HFFc6 (cell line): ENCODE measurements at regions not wholly inside any gene's neighbourhood (a gene's known extent, or its start where the extent isn't known, plus 50 kb on each side); places are given as distances from the start of the nearest gene placed in this dataset.

Source experiments
- DNase-seq: peaks from one replicate; pipeline ENCODE4 v3.0.0-alpha.2; 2018
- H3K27ac Mint-ChIP-seq: 2 replicates; pipeline ENCODE4 v1.8.0; 2020; ENCODE audit warnings: mild to moderate bottlenecking, mixed read lengths
- H3K27me3 Mint-ChIP-seq: 2 replicates; pipeline ENCODE4 v1.8.0; 2021; ENCODE audit warnings: mild to moderate bottlenecking, moderate library complexity, mixed read lengths; ENCODE audit not compliant: insufficient read depth
- H3K36me3 Mint-ChIP-seq: 2 replicates; pipeline ENCODE4 v1.8.0; 2021; ENCODE audit warnings: low read depth, mixed read lengths
- H3K4me1 Mint-ChIP-seq: 2 replicates; pipeline ENCODE4 v1.8.0; 2020; ENCODE audit warnings: low read depth, mixed read lengths
- H3K4me3 Mint-ChIP-seq: 2 replicates; pipeline ENCODE4 v1.8.0; 2020; ENCODE audit warnings: mild to moderate bottlenecking, moderate library complexity, mixed read lengths
- H3K9me3 Mint-ChIP-seq: 2 replicates; pipeline ENCODE4 v1.8.0; 2020; ENCODE audit warnings: mild to moderate bottlenecking, mixed read lengths
- TF ChIP-seq, protein P1 (sequence below): fragments of 200-600 bp; sonication (generic); IDR thresholded peaks from 2 replicates; pipeline ENCODE4 v1.5.0; 2021; ENCODE audit warnings: antibody characterized with exemption, mild to moderate bottlenecking

DNA sequence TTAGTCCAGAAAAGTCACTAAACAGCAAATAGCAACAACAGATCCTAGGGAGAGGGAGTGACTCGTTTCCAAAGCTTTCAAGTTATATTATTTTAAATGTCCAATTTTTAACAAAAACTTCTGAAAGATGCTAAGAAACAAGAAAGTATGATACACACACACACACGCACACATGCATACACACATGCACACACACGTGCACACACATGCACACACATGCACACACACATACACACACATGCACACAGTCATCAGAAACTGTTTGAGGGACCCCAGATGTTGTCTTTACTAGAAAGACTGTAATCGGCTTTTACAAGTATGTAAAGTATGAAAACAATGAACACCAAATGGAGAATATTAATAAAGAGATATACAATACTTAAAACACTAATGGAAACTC is 825.4 kb downstream of the UQCRFS1 start:
- H3K4me3 Mint-ChIP-seq: no peak overlapping the region

DNA sequence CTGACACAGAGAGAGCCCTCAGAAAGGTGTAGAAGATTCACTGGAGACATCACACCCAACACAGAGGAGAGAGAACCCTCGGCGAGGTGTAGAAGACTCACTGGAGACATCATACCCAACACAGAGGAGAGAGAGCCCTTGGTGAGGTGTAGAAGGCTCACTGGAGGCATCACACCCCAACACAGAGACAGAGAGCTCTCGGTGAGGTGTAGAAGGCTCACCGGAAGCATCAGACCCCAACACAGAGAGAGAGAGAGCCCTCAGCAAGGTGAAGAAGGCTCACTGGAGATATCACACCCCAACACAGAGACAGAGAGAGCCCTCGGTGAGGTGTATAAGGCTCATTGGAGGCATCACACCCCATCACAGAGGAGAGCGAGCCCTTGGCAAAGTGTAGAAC is 826.5 kb downstream of the UQCRFS1 start:
- H3K36me3 Mint-ChIP-seq: no peaks in the 10 kb centered on the region; the same call in 1 of the 2 replicates
- no peak for DNase-seq
- H3K27me3 Mint-ChIP-seq: no peaks in the 10 kb centered on the region
- no peaks in the 10 kb centered on the region for H3K4me1 Mint-ChIP-seq
- no peak overlapping the region for H3K27ac Mint-ChIP-seq
- no peak overlapping the region for H3K4me3 Mint-ChIP-seq
- H3K9me3 Mint-ChIP-seq: peaks cover 44% of the 10 kb centered on the region
- TF ChIP-seq, protein P1, sequence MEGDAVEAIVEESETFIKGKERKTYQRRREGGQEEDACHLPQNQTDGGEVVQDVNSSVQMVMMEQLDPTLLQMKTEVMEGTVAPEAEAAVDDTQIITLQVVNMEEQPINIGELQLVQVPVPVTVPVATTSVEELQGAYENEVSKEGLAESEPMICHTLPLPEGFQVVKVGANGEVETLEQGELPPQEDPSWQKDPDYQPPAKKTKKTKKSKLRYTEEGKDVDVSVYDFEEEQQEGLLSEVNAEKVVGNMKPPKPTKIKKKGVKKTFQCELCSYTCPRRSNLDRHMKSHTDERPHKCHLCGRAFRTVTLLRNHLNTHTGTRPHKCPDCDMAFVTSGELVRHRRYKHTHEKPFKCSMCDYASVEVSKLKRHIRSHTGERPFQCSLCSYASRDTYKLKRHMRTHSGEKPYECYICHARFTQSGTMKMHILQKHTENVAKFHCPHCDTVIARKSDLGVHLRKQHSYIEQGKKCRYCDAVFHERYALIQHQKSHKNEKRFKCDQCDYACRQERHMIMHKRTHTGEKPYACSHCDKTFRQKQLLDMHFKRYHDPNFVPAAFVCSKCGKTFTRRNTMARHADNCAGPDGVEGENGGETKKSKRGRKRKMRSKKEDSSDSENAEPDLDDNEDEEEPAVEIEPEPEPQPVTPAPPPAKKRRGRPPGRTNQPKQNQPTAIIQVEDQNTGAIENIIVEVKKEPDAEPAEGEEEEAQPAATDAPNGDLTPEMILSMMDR: no peak

More for the DNA sequence above, 825.4 kb downstream of the UQCRFS1 start:
- no peaks in the 10 kb centered on the region for H3K4me1 Mint-ChIP-seq
- no peak for DNase-seq
- TF ChIP-seq, protein P1: no peak
- no peaks in the 10 kb centered on the region; the same call in 1 of the 2 replicates for H3K36me3 Mint-ChIP-seq
- H3K27me3 Mint-ChIP-seq: no peaks in the 10 kb centered on the region
- H3K9me3 Mint-ChIP-seq: peaks cover 45% of the 10 kb centered on the region
- no peak overlapping the region for H3K27ac Mint-ChIP-seq

- TF ChIP-seq, protein P1: no peak
- H3K27me3 Mint-ChIP-seq: no peaks in the 10 kb centered on the region
- H3K36me3 Mint-ChIP-seq: no peaks in the 10 kb centered on the region; the same call in 1 of the 2 replicates
- no peak for DNase-seq
- H3K9me3 Mint-ChIP-seq: peaks cover 46% of the 10 kb centered on the region
- no peak overlapping the region for H3K4me3 Mint-ChIP-seq
- no peak overlapping the region for H3K27ac Mint-ChIP-seq
- no peaks in the 10 kb centered on the region for H3K4me1 Mint-ChIP-seq
Observed at GRCh38 chr19:28386066-28386465, 826.9 kb downstream of the UQCRFS1 start.

DNA sequence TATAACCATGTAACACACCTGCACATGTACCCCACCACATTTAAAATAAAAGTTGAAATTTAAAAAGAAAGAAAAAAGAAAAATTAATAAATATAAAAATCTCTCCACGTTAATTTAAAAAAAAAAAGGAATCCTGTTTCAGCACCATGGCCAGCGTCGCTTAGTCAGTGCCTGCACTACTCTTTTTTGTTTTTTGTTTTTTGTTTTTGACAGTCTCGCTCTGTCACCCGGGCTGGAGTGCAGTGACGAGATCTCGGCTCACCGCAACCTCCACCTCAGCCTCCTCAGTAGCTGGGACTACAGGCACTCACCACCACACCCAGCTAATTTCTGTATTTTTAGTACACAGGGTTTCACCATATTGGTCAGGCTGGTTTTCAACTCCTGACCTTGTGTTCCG is 835.9 kb downstream of the UQCRFS1 start:
- Mint-ChIP-seq H3K36me3 (no peaks in the 10 kb centered on the region), H3K4me3 (no peak overlapping the region), H3K27ac (no peak overlapping the region), H3K4me1 (no peaks in the 10 kb centered on the region), H3K9me3 (peaks cover 50% of the 10 kb centered on the region), H3K27me3 (no peaks in the 10 kb centered on the region; the same call in 1 of the 2 replicates)
- DNase-seq: no peak
- TF ChIP-seq, protein P1: no peak

DNA sequence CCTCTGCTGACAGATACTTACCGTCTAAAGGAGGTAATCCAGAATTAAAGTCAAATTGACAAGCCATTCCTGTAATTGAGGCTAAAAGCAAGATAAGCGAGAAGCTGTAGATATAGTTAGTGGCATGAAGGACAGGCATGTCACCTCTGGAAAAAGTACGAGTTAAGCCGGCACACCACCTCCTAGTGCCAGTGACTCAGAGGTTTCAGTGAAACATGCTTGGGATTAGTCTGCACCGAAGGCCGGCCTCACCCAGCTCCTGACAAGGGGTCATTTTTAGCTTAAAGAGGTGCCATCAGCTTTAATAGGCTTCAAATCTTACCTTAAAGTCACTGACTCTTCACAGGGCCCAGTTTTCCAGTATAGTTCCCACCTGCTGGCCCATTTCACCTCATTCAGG is 838.0 kb downstream of the UQCRFS1 start:
- TF ChIP-seq, protein P1: no peak
- H3K27me3 Mint-ChIP-seq: peaks cover under 1% of the 10 kb centered on the region
- H3K4me1 Mint-ChIP-seq: no peaks in the 10 kb centered on the region
- no peak overlapping the region for H3K27ac Mint-ChIP-seq
- no peaks in the 10 kb centered on the region for H3K36me3 Mint-ChIP-seq
- H3K9me3 Mint-ChIP-seq: peaks cover 50% of the 10 kb centered on the region
- no peak for DNase-seq
- H3K4me3 Mint-ChIP-seq: no peak overlapping the region
